HEK293 (cell line): ENCODE measurements at regions not wholly inside any gene's neighbourhood (a gene's known extent, or its start where the extent isn't known, plus 50 kb on each side); places are given as distances from the start of the nearest gene placed in this dataset.

Source experiments
- KLF9 ChIP-seq: fragments of 450-650 bp; formaldehyde crosslinking; IDR thresholded peaks from 2 replicates; pipeline ENCODE4 v1.5.1; 2016; ENCODE audit warnings: missing biosample characterization, missing genetic modification characterization, low read depth
- PRDM1 ChIP-seq: fragments of 450-650 bp; formaldehyde crosslinking; IDR thresholded peaks from 2 replicates; pipeline ENCODE4; 2016; ENCODE audit warnings: missing biosample characterization, missing genetic modification characterization
- RBAK ChIP-seq: fragments of 450-650 bp; formaldehyde crosslinking; IDR thresholded peaks from 2 replicates; pipeline ENCODE4 v1.5.1; 2016; ENCODE audit warnings: missing biosample characterization, missing genetic modification characterization
- ZNF155 ChIP-seq: fragments of 450-650 bp; formaldehyde crosslinking; IDR thresholded peaks from 2 replicates; pipeline ENCODE4 v1.5.1; 2016; ENCODE audit warnings: missing biosample characterization, missing genetic modification characterization
- ZNF302 ChIP-seq: fragments of 450-650 bp; formaldehyde crosslinking; IDR thresholded peaks from 2 replicates; pipeline ENCODE4 v1.5.1; 2016; ENCODE audit warnings: missing biosample characterization, missing genetic modification characterization, low read depth
- ZNF610 ChIP-seq: fragments of 450-650 bp; formaldehyde crosslinking; IDR thresholded peaks from 2 replicates; pipeline ENCODE4 v1.5.1; 2016; ENCODE audit warnings: missing biosample characterization, missing genetic modification characterization, borderline replicate concordance
- TF ChIP-seq, protein P1 (sequence below): fragments of 450-650 bp; formaldehyde crosslinking; IDR thresholded peaks from 2 replicates; pipeline ENCODE4 v1.5.1; 2016; ENCODE audit warnings: missing biosample characterization, missing genetic modification characterization
- TF ChIP-seq, protein P2 (sequence below): fragments of 450-650 bp; formaldehyde crosslinking; IDR thresholded peaks from 2 replicates; pipeline ENCODE4 v1.5.1; 2016; ENCODE audit warnings: missing biosample characterization, missing genetic modification characterization
- TF ChIP-seq, protein P3 (sequence below): fragments of 450-650 bp; formaldehyde crosslinking; IDR thresholded peaks from 2 replicates; pipeline ENCODE4 v1.5.1; 2016; ENCODE audit warnings: missing biosample characterization, missing genetic modification characterization, borderline replicate concordance
- TF ChIP-seq, protein P4 (sequence below): IDR thresholded peaks from 2 replicates; pipeline ENCODE4 v1.6.1; 2011; ENCODE audit warnings: mild to moderate bottlenecking, low read depth, low read length, borderline replicate concordance

DNA sequence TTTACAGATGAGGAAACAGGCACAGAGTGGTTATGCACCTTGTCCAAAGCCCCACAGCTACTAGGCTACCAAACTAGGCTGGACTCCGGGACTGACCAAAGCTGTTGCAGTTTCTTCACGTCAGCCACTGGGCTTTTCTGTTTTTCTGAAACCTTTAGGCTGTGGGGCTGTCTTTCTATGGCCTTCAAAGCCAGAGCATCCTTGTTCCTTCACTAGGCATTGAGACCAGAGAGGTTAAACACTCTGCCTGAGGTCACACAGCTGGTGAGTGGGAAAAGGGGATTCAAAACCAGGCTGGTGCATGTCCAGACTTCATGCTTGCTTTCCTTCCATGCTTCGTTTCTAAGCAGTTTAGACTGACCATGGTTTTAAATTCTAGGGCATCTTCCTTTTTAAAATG lies 97.5 kb upstream of the KCNG1 start:
- no peak for TF ChIP-seq ZNF155 (tag by site-specific recombination)
- TF ChIP-seq, protein P1, sequence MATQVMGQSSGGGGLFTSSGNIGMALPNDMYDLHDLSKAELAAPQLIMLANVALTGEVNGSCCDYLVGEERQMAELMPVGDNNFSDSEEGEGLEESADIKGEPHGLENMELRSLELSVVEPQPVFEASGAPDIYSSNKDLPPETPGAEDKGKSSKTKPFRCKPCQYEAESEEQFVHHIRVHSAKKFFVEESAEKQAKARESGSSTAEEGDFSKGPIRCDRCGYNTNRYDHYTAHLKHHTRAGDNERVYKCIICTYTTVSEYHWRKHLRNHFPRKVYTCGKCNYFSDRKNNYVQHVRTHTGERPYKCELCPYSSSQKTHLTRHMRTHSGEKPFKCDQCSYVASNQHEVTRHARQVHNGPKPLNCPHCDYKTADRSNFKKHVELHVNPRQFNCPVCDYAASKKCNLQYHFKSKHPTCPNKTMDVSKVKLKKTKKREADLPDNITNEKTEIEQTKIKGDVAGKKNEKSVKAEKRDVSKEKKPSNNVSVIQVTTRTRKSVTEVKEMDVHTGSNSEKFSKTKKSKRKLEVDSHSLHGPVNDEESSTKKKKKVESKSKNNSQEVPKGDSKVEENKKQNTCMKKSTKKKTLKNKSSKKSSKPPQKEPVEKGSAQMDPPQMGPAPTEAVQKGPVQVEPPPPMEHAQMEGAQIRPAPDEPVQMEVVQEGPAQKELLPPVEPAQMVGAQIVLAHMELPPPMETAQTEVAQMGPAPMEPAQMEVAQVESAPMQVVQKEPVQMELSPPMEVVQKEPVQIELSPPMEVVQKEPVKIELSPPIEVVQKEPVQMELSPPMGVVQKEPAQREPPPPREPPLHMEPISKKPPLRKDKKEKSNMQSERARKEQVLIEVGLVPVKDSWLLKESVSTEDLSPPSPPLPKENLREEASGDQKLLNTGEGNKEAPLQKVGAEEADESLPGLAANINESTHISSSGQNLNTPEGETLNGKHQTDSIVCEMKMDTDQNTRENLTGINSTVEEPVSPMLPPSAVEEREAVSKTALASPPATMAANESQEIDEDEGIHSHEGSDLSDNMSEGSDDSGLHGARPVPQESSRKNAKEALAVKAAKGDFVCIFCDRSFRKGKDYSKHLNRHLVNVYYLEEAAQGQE: no peak
- TF ChIP-seq ZNF302 (tag by site-specific recombination): no peak
- TF ChIP-seq RBAK (tag by site-specific recombination): no peak
- TF ChIP-seq, protein P2, sequence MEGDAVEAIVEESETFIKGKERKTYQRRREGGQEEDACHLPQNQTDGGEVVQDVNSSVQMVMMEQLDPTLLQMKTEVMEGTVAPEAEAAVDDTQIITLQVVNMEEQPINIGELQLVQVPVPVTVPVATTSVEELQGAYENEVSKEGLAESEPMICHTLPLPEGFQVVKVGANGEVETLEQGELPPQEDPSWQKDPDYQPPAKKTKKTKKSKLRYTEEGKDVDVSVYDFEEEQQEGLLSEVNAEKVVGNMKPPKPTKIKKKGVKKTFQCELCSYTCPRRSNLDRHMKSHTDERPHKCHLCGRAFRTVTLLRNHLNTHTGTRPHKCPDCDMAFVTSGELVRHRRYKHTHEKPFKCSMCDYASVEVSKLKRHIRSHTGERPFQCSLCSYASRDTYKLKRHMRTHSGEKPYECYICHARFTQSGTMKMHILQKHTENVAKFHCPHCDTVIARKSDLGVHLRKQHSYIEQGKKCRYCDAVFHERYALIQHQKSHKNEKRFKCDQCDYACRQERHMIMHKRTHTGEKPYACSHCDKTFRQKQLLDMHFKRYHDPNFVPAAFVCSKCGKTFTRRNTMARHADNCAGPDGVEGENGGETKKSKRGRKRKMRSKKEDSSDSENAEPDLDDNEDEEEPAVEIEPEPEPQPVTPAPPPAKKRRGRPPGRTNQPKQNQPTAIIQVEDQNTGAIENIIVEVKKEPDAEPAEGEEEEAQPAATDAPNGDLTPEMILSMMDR: no peak
- no peak for TF ChIP-seq KLF9 (tag by site-specific recombination)
- TF ChIP-seq, protein P3, sequence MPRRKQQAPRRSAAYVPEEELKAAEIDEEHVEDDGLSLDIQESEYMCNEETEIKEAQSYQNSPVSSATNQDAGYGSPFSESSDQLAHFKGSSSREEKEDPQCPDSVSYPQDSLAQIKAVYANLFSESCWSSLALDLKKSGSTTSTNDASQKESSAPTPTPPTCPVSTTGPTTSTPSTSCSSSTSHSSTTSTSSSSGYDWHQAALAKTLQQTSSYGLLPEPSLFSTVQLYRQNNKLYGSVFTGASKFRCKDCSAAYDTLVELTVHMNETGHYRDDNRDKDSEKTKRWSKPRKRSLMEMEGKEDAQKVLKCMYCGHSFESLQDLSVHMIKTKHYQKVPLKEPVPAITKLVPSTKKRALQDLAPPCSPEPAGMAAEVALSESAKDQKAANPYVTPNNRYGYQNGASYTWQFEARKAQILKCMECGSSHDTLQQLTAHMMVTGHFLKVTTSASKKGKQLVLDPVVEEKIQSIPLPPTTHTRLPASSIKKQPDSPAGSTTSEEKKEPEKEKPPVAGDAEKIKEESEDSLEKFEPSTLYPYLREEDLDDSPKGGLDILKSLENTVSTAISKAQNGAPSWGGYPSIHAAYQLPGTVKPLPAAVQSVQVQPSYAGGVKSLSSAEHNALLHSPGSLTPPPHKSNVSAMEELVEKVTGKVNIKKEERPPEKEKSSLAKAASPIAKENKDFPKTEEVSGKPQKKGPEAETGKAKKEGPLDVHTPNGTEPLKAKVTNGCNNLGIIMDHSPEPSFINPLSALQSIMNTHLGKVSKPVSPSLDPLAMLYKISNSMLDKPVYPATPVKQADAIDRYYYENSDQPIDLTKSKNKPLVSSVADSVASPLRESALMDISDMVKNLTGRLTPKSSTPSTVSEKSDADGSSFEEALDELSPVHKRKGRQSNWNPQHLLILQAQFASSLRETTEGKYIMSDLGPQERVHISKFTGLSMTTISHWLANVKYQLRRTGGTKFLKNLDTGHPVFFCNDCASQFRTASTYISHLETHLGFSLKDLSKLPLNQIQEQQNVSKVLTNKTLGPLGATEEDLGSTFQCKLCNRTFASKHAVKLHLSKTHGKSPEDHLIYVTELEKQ (tag by site-specific recombination): no peak
- no peak for TF ChIP-seq PRDM1 (tag by site-specific recombination)
- TF ChIP-seq, protein P4, sequence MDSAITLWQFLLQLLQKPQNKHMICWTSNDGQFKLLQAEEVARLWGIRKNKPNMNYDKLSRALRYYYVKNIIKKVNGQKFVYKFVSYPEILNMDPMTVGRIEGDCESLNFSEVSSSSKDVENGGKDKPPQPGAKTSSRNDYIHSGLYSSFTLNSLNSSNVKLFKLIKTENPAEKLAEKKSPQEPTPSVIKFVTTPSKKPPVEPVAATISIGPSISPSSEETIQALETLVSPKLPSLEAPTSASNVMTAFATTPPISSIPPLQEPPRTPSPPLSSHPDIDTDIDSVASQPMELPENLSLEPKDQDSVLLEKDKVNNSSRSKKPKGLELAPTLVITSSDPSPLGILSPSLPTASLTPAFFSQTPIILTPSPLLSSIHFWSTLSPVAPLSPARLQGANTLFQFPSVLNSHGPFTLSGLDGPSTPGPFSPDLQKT: no peak
- TF ChIP-seq ZNF610 (tag by site-specific recombination): no peak
